ENCODE measurements at regions not wholly inside any gene's neighbourhood (a gene's known extent, or its start where the extent isn't known, plus 50 kb on each side); places are given as distances from the start of the nearest gene placed in this dataset.

GRCh38 chr4:163611784-163612445, 117.4 kb downstream of the TMA16 start:
- no peak overlapping the region for H2AFZ ChIP-seq (ENCODE audit: low read depth, low read length)
- H3K9me3 ChIP-seq (ENCODE audit: insufficient read depth, low read length) = peaks cover 14% of the 10 kb centered on the region; the same call in 1 of the 2 replicates
- TF ChIP-seq CTCF (IDR thresholded peaks at IDR 0.05; ENCODE audit: low read depth, low read length) (no peak), EZH2phosphoT487 (IDR thresholded peaks at IDR 0.05; ENCODE audit: low read depth) (no peak)
- H3K27me3 ChIP-seq (ENCODE audit: low read depth, low read length) = no peaks in the 10 kb centered on the region
- peaks cover 82% of the 10 kb centered on the region for H3K4me1 ChIP-seq (ENCODE audit: low read length)
- H4K20me1 ChIP-seq (ENCODE audit: insufficient read depth, low read length) = no peaks in the 10 kb centered on the region
- H3K36me3 ChIP-seq (replicated peaks; ENCODE audit: low read depth, low read length) = peaks cover 54% of the 10 kb centered on the region
- H3K27ac ChIP-seq (ENCODE audit: low read length) = peak overlapping the region; percentile 86
- H3K4me2 ChIP-seq (ENCODE audit: low read length) = peak overlapping the region; percentile 87
- peaks cover 57% of the 10 kb centered on the region for H3K79me2 ChIP-seq (ENCODE audit: low read length)
- peak overlapping the region; percentile 74 for H3K4me3 ChIP-seq (ENCODE audit: low read length)
- peak overlapping the region; percentile 87 for H3K9ac ChIP-seq (ENCODE audit: low read length)

GRCh38 chr4:163612762-163613161, 118.3 kb downstream of the TMA16 start:
- H3K27ac ChIP-seq (ENCODE audit: low read length) = peak overlapping the region; percentile 86
- no peak overlapping the region for H2AFZ ChIP-seq (ENCODE audit: low read depth, low read length)
- H3K27me3 ChIP-seq (ENCODE audit: low read depth, low read length) = no peaks in the 10 kb centered on the region
- peaks cover 46% of the 10 kb centered on the region for H3K36me3 ChIP-seq (replicated peaks; ENCODE audit: low read depth, low read length)
- H3K4me1 ChIP-seq (ENCODE audit: low read length) = peaks cover 74% of the 10 kb centered on the region
- TF ChIP-seq CTCF (IDR thresholded peaks at IDR 0.05; ENCODE audit: low read depth, low read length) (no peak), EZH2phosphoT487 (IDR thresholded peaks at IDR 0.05; ENCODE audit: low read depth) (no peak)
- peak overlapping the region; percentile 87 for H3K4me2 ChIP-seq (ENCODE audit: low read length)
- H3K79me2 ChIP-seq (ENCODE audit: low read length) = peaks cover 49% of the 10 kb centered on the region
- H3K9ac ChIP-seq (ENCODE audit: low read length) = peak overlapping the region; percentile 87
- peak overlapping the region; percentile 74 for H3K4me3 ChIP-seq (ENCODE audit: low read length)
- H3K9me3 ChIP-seq (ENCODE audit: insufficient read depth, low read length) = peaks cover 15% of the 10 kb centered on the region; the same call in 1 of the 2 replicates
- H4K20me1 ChIP-seq (ENCODE audit: insufficient read depth, low read length) = no peaks in the 10 kb centered on the region

GRCh38 chr4:163613383-163613782, 118.9 kb downstream of the TMA16 start:
- TF ChIP-seq CTCF (IDR thresholded peaks at IDR 0.05; ENCODE audit: low read depth, low read length) (no peak), EZH2phosphoT487 (IDR thresholded peaks at IDR 0.05; ENCODE audit: low read depth) (no peak)
- Histone ChIP-seq H3K27ac (ENCODE audit: low read length) (peak overlapping the region; percentile 86), H3K9me3 (ENCODE audit: insufficient read depth, low read length) (peaks cover 20% of the 10 kb centered on the region; the same call in 1 of the 2 replicates), H3K79me2 (ENCODE audit: low read length) (peaks cover 42% of the 10 kb centered on the region), H4K20me1 (ENCODE audit: insufficient read depth, low read length) (no peaks in the 10 kb centered on the region), H3K4me1 (ENCODE audit: low read length) (peaks cover 69% of the 10 kb centered on the region), H3K36me3 (replicated peaks; ENCODE audit: low read depth, low read length) (peaks cover 40% of the 10 kb centered on the region), H3K4me3 (ENCODE audit: low read length) (peak overlapping the region; percentile 74), H3K4me2 (ENCODE audit: low read length) (peak overlapping the region; percentile 87), H3K27me3 (ENCODE audit: low read depth, low read length) (no peaks in the 10 kb centered on the region), H2AFZ (ENCODE audit: low read depth, low read length) (no peak overlapping the region), H3K9ac (ENCODE audit: low read length) (peak overlapping the region; percentile 87)

- Histone ChIP-seq H3K4me3 (ENCODE audit: low read length) (no peak overlapping the region), H3K9ac (ENCODE audit: low read length) (peak overlapping the region; percentile 87; the same call in 1 of the 2 replicates), H3K79me2 (ENCODE audit: low read length) (peaks cover 28% of the 10 kb centered on the region), H3K27ac (ENCODE audit: low read length) (peak overlapping the region; percentile 86), H3K4me1 (ENCODE audit: low read length) (peaks cover 67% of the 10 kb centered on the region), H3K9me3 (ENCODE audit: insufficient read depth, low read length) (peaks cover 20% of the 10 kb centered on the region; the same call in 1 of the 2 replicates), H3K27me3 (ENCODE audit: low read depth, low read length) (no peaks in the 10 kb centered on the region), H3K4me2 (ENCODE audit: low read length) (peak overlapping the region; percentile 87), H3K36me3 (replicated peaks; ENCODE audit: low read depth, low read length) (peaks cover 35% of the 10 kb centered on the region), H4K20me1 (ENCODE audit: insufficient read depth, low read length) (no peaks in the 10 kb centered on the region), H2AFZ (ENCODE audit: low read depth, low read length) (no peak overlapping the region)
- no peak for TF ChIP-seq CTCF (IDR thresholded peaks at IDR 0.05; ENCODE audit: low read depth, low read length)
- TF ChIP-seq EZH2phosphoT487 (IDR thresholded peaks at IDR 0.05; ENCODE audit: low read depth) = no peak
Measured at GRCh38 chr4:163614866-163615265, 120.4 kb downstream of the TMA16 start.

Data from OCI-LY3 (cell line).